ENCODE measurements at regions not wholly inside any gene's neighbourhood (a gene's known extent, or its start where the extent isn't known, plus 50 kb on each side); places are given as distances from the start of the nearest gene placed in this dataset.

DNA sequence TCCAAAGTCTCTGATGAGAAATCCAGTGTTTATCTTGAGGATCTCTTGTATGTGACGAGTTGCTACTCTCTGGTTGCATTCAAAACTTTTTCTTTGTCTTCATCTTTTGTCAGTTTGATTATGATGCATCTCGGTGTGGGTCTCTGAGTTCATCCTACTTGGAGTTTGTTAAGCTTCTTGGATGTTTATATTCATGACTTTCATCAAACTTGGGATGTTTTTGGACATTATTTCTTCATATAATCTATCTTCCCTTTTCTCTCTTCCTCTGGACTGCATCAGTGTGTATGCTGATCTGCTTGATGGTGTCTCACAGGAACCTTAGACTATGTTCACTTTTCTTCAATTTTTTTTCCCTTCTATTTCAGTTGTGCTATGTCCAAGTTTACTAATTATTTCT, 320.4 kb downstream of the TLE3 start:
- DNase-seq (ENCODE audit: insufficient read length, low spot score) (no peak), FAIRE-seq (no peak)
- no peak for TF ChIP-seq TAF1 (IDR thresholded peaks at IDR 0.05; ENCODE audit: low read depth, low read length)
- TF ChIP-seq POLR2AphosphoS5 (IDR thresholded peaks at IDR 0.05; ENCODE audit: low read depth, low read length): no peak
- no peak for TF ChIP-seq SPI1 (IDR thresholded peaks at IDR 0.05; ENCODE audit: low read depth, low read length)

DNA sequence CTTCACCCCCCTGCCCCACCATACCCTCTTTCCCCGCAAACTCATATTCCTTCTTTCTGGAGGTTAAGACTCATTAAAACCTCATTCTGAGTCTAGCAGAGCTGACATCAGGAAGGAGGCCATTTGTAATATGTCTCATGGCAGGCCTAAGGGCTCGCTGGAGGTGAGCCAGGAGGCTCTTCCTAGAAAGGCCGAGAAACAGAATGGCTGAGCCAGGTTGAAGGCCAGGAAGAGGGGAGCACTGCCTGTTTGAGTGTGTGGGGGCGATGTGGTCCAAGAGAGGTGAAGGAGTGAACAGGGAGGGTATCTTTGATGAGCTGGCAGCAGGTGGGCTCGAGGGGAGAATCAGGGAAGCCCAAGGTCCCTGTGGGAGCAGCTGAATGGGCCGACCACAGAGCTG, 317.3 kb downstream of the TLE3 start:
- DNase-seq (ENCODE audit: insufficient read length, low spot score): no peak
- no peak for FAIRE-seq
- TF ChIP-seq SPI1 (IDR thresholded peaks at IDR 0.05; ENCODE audit: low read depth, low read length) (no peak), TAF1 (IDR thresholded peaks at IDR 0.05; ENCODE audit: low read depth, low read length) (no peak), POLR2AphosphoS5 (IDR thresholded peaks at IDR 0.05; ENCODE audit: low read depth, low read length) (no peak), POLR2A (IDR thresholded peaks at IDR 0.05; ENCODE audit: low read depth, low read length) (no peak)

DNA sequence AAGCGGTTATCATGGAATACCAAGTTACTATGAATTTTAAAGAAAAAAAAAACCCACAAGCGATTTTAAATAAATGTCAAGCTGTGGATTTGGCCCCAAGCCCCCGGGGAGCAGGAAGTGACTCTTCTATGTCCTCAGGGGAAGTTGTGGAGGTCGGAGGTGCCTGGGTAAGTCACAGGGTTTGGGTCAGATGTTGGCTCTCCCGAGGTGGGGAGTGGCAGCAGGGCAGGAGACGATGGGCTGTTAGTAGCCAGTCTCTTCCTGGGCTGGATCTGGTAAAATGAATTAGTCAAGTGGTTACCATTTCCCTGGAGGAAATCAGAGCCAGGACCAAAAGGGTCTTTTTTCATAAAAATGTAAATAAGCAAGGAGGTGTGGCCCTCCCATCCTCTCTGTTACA, 316.7 kb downstream of the TLE3 start:
- no peak for TF ChIP-seq PAX5 (IDR thresholded peaks at IDR 0.05; ENCODE audit: insufficient read depth, low read length, severe bottlenecking)
- no peak for TF ChIP-seq TAF1 (IDR thresholded peaks at IDR 0.05; ENCODE audit: low read depth, low read length)
- no peak for TF ChIP-seq POLR2A (IDR thresholded peaks at IDR 0.05; ENCODE audit: low read depth, low read length)
- no peak for TF ChIP-seq SPI1 (IDR thresholded peaks at IDR 0.05; ENCODE audit: low read depth, low read length)
- TF ChIP-seq POLR2AphosphoS5 (IDR thresholded peaks at IDR 0.05; ENCODE audit: low read depth, low read length): no peak
- no peak for TF ChIP-seq POU2F2 (IDR thresholded peaks at IDR 0.05; ENCODE audit: low read depth, low read length)
- no peak for DNase-seq (ENCODE audit: insufficient read length, low spot score)
- no peak for FAIRE-seq

DNA sequence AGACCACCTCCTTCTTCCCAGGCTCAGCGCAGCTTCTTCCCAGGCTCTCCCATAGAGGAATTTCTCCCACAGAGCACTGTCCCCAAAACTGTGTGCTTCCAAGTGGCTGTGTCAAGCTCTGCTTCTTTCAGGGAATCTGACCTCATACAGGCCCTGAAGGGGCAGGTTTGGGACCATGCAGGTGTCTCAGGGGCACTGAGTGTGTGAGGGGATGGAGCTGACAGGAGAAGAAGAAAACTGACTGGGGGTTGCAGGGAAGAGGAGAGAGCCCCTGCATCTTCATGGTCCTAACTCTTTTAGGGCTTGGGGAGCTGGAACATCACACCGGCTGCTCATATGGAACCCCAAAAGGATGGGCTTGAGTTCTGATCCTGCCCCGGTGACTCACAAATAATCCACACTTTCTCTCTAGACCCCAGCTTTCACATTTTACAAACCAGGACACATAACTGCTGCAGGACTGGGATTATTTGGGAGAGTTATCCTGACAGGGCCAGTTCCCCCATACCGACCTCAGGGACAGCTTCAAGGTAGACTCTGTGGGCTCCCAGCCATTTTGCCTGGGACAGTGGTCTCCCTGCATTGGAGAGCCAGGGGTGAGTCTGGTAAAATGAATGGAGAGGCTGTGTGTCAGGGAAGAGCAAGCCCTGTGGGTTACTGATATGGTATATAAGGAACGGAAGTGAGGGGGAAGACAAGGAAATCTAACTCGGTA, 316.1 kb downstream of the TLE3 start:
- TF ChIP-seq TAF1 (IDR thresholded peaks at IDR 0.05; ENCODE audit: low read depth, low read length): no peak
- no peak for TF ChIP-seq POLR2AphosphoS5 (IDR thresholded peaks at IDR 0.05; ENCODE audit: low read depth, low read length)
- TF ChIP-seq SPI1 (IDR thresholded peaks at IDR 0.05; ENCODE audit: low read depth, low read length): no peak
- TF ChIP-seq POLR2A (IDR thresholded peaks at IDR 0.05; ENCODE audit: low read depth, low read length): no peak
- TF ChIP-seq POU2F2 (IDR thresholded peaks at IDR 0.05; ENCODE audit: low read depth, low read length): no peak
- TF ChIP-seq PAX5 (IDR thresholded peaks at IDR 0.05; ENCODE audit: insufficient read depth, low read length, severe bottlenecking): no peak
- DNase-seq (ENCODE audit: insufficient read length, low spot score): no peak
- no peak for FAIRE-seq

DNA sequence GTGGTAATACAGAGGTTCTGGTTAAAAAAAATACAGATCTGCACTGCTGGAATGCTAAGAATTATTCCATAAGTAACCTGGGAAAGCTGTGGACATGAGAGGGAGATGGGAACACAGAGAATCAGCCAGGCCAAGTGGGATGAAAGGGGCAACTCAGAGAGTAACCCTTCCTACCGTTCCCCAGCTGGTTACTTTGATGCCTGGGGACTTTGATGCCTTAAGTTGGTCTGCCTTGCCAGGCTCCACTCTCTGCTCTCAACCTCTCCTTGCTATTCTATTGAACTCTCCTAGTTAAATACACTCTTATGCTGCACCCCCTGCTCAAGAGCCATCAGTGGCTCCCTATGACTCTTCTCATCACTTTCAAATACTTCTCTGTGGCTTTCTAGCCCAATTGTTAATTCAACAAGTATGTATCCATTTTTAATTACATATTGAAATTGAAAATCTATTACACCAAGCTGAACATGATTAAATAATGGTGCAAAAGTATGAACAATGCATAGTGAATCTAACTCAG, 315.5 kb downstream of the TLE3 start:
- FAIRE-seq: no peak
- no peak for DNase-seq (ENCODE audit: insufficient read length, low spot score)
- no peak for TF ChIP-seq TAF1 (IDR thresholded peaks at IDR 0.05; ENCODE audit: low read depth, low read length)
- TF ChIP-seq SPI1 (IDR thresholded peaks at IDR 0.05; ENCODE audit: low read depth, low read length): no peak
- TF ChIP-seq POLR2AphosphoS5 (IDR thresholded peaks at IDR 0.05; ENCODE audit: low read depth, low read length): no peak
- no peak for TF ChIP-seq POU2F2 (IDR thresholded peaks at IDR 0.05; ENCODE audit: low read depth, low read length)
- no peak for TF ChIP-seq PAX5 (IDR thresholded peaks at IDR 0.05; ENCODE audit: insufficient read depth, low read length, severe bottlenecking)
- no peak for TF ChIP-seq POLR2A (IDR thresholded peaks at IDR 0.05; ENCODE audit: low read depth, low read length)

DNA sequence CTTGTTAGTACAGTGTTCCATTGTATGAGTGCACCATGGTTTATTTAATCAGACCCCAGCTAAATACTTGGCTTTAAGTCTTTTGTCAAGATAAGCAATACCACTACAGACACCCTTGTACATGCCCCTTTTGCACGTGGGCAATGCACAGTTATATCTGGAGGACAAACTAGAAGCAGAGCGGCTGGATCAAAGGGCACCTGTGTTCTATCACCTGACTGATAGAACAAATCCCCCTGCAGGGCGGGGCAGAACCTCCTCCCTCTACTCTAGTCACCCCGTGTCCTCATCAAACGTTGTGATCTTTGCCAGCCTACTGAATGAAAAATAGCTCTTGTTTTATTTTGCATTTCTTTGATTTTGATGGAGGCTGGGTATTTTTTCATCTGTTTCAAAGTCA, 314.9 kb downstream of the TLE3 start:
- no peak for TF ChIP-seq POU2F2 (IDR thresholded peaks at IDR 0.05; ENCODE audit: low read depth, low read length)
- no peak for DNase-seq (ENCODE audit: insufficient read length, low spot score)
- FAIRE-seq: no peak

DNA sequence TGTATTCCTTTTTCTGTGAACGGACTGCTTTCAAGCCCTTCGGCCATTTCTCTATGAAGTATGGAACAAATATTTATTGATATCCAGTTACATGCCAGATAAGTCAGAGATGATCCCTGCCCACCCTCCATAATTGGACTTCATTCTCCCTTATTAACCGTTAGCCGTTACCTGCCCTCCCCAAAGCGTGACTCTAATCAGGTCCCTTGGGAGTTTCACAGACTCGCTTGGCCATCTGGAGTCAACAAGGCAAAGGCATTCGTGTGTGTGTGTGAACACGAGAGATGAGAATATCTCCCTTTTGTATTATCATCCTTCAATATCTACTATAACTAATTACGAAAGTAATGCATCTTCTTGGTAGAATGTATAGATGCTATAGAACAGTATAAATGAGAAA, 314.5 kb downstream of the TLE3 start:
- TF ChIP-seq SPI1 (IDR thresholded peaks at IDR 0.05; ENCODE audit: low read depth, low read length) (no peak), POLR2A (IDR thresholded peaks at IDR 0.05; ENCODE audit: low read depth, low read length) (no peak), TAF1 (IDR thresholded peaks at IDR 0.05; ENCODE audit: low read depth, low read length) (no peak), POLR2AphosphoS5 (IDR thresholded peaks at IDR 0.05; ENCODE audit: low read depth, low read length) (no peak), POU2F2 (IDR thresholded peaks at IDR 0.05; ENCODE audit: low read depth, low read length) (no peak), PAX5 (IDR thresholded peaks at IDR 0.05; ENCODE audit: insufficient read depth, low read length, severe bottlenecking) (no peak)
- FAIRE-seq (no peak), DNase-seq (ENCODE audit: insufficient read length, low spot score) (no peak)

DNA sequence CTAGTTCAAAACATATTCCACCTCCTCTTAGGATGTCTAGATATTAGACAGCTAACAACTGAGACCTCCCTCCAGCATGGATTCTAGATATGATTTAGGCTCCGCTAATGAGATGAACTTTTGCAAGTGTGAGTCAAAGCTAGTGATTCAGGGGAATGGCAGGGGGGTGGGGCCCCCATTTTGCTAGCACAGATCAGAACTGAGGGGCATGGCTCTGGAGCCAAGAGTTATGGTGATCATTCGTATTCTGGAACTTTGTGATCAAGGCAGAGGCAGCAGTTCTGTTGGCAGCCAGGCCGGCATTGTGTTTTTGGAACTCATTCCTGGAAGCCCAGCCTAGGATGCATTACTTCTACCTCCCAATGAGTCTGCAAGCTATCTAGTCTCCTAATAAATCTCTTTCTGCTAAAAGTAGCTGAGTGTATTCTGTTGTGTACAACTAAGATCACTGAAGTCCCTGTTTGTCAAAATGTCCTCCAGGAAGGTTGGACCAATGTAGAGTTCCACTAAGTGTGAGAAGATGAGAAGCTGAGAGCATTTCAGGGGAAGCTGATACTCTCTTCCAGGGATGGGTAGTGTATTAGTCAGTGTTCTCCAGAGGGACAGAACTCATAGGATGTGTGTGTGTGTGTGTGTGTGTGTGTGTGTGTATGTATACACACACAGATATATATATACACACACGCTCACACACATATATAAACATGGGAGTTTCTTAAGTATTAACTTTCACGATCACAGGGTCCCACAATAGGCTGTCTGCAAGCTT, 312.7 kb downstream of the TLE3 start:
- DNase-seq (ENCODE audit: insufficient read length, low spot score): no peak
- FAIRE-seq: no peak

DNA sequence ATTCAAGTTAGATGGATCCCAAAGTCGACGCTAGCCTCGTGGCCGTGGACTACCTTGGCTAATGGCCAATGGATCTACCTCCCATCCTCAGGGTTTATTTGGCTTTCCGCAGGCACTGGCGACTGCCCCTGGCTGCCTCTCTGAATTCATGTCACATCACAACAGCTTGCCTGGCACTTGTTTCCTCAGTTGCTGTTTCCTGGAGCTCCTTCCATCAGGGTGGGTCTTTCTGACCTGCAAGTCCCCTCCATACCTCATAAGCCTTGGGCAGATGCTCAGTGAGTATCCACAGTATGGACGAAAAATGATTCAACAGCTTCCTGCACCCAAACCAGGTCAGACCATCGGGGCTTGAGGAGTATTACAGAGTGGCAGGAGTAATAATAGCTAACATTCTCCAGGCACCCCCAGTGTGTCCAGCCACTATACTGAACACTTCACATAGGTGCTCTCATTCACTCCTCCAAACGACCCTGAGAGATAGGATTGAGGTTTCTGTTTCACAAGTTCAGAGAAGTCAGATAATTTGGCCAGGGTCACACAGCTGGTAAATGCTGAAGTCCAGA, 311.5 kb downstream of the TLE3 start:
- DNase-seq (ENCODE audit: insufficient read length, low spot score) (no peak), FAIRE-seq (no peak)
- TF ChIP-seq PAX5 (IDR thresholded peaks at IDR 0.05; ENCODE audit: insufficient read depth, low read length, severe bottlenecking) (no peak), POU2F2 (IDR thresholded peaks at IDR 0.05; ENCODE audit: low read depth, low read length) (no peak), TAF1 (IDR thresholded peaks at IDR 0.05; ENCODE audit: low read depth, low read length) (no peak), POLR2A (IDR thresholded peaks at IDR 0.05; ENCODE audit: low read depth, low read length) (no peak), POLR2AphosphoS5 (IDR thresholded peaks at IDR 0.05; ENCODE audit: low read depth, low read length) (no peak), SPI1 (IDR thresholded peaks at IDR 0.05; ENCODE audit: low read depth, low read length) (no peak)

More for the DNA sequence above, 312.7 kb downstream of the TLE3 start:
- TF ChIP-seq POU2F2 (IDR thresholded peaks at IDR 0.05; ENCODE audit: low read depth, low read length) (no peak), TAF1 (IDR thresholded peaks at IDR 0.05; ENCODE audit: low read depth, low read length) (no peak), POLR2A (IDR thresholded peaks at IDR 0.05; ENCODE audit: low read depth, low read length) (no peak), PAX5 (IDR thresholded peaks at IDR 0.05; ENCODE audit: insufficient read depth, low read length, severe bottlenecking) (no peak), POLR2AphosphoS5 (IDR thresholded peaks at IDR 0.05; ENCODE audit: low read depth, low read length) (no peak), SPI1 (IDR thresholded peaks at IDR 0.05; ENCODE audit: low read depth, low read length) (no peak)
